ENCODE measurements at regions not wholly inside any gene's neighbourhood (a gene's known extent, or its start where the extent isn't known, plus 50 kb on each side); places are given as distances from the start of the nearest gene placed in this dataset.

DNA sequence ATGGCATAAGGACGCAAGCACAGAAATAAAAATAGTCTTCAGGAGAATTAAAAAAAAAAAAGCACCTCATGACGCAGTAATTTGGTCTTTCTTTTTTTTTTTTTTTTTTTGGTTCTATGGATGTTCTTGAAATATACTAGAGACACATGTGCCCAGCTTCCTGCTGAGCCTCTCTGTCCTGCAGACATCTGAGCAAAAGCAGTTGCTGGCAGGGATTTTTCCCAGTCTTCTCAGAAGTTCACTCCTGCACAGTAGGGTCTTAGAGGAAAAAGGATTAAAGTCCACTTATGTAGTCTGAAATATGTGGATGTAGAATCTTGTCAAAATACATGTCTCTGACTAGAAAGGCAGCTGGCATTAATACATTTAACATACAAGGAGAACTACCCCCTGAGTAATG, 1888.1 kb upstream of the SEL1L start:
- TF ChIP-seq, protein P1, sequence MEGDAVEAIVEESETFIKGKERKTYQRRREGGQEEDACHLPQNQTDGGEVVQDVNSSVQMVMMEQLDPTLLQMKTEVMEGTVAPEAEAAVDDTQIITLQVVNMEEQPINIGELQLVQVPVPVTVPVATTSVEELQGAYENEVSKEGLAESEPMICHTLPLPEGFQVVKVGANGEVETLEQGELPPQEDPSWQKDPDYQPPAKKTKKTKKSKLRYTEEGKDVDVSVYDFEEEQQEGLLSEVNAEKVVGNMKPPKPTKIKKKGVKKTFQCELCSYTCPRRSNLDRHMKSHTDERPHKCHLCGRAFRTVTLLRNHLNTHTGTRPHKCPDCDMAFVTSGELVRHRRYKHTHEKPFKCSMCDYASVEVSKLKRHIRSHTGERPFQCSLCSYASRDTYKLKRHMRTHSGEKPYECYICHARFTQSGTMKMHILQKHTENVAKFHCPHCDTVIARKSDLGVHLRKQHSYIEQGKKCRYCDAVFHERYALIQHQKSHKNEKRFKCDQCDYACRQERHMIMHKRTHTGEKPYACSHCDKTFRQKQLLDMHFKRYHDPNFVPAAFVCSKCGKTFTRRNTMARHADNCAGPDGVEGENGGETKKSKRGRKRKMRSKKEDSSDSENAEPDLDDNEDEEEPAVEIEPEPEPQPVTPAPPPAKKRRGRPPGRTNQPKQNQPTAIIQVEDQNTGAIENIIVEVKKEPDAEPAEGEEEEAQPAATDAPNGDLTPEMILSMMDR (IDR thresholded peaks at IDR 0.05), result no peak
- no peak for TF ChIP-seq POLR2A (IDR thresholded peaks at IDR 0.05)
